H9 (cell line): ENCODE measurements at regions not wholly inside any gene's neighbourhood (a gene's known extent, or its start where the extent isn't known, plus 50 kb on each side); places are given as distances from the start of the nearest gene placed in this dataset.
A peak's percentile ranks its signal among the peaks of the same experiment; 100 is the strongest.

Source experiments
- DNase-seq: peaks from one replicate; pipeline ENCODE4 v3.0.0-alpha.2; 2017
- H2AFZ ChIP-seq: one replicate; pipeline ENCODE4 v1.6.1; 2013; ENCODE audit warnings: mild to moderate bottlenecking, low read length, control low read depth, moderate library complexity
- H2AK5ac ChIP-seq: 2 replicates; pipeline ENCODE4 v1.6.1; 2013; ENCODE audit warnings: low read length, control low read depth, mixed read lengths; ENCODE audit not compliant: insufficient read length
- H2BK120ac ChIP-seq: one replicate; pipeline ENCODE4 v1.6.1; 2013; ENCODE audit warnings: low read depth, mild to moderate bottlenecking, low read length, control low read depth, inconsistent platforms; ENCODE audit not compliant: poor library complexity, severe bottlenecking
- H2BK12ac ChIP-seq: 2 replicates; pipeline ENCODE4 v1.6.1; 2013; ENCODE audit warnings: low read length, control low read depth, mixed read lengths, low read depth; ENCODE audit not compliant: insufficient read length
- H2BK15ac ChIP-seq: 2 replicates; pipeline ENCODE4 v1.6.1; 2013; ENCODE audit warnings: low read depth, low read length, control low read depth
- H2BK20ac ChIP-seq: one replicate; pipeline ENCODE4 v1.6.1; 2013; ENCODE audit warnings: low read depth, mild to moderate bottlenecking, low read length, control low read depth, inconsistent platforms; ENCODE audit not compliant: poor library complexity, severe bottlenecking
- H2BK5ac ChIP-seq: 2 replicates; pipeline ENCODE4 v1.6.1; 2013; ENCODE audit warnings: low read length, control low read depth, mixed read lengths; ENCODE audit not compliant: insufficient read length
- H3K14ac ChIP-seq: 2 replicates; pipeline ENCODE4 v1.6.1; 2013; ENCODE audit warnings: low read length, control low read depth; ENCODE audit not compliant: insufficient read depth
- H3K18ac ChIP-seq: 2 replicates; pipeline ENCODE4 v1.6.1; 2013; ENCODE audit warnings: low read depth, mild to moderate bottlenecking, mixed read lengths, low read length, control low read depth; ENCODE audit not compliant: insufficient read length
- H3K23ac ChIP-seq: 2 replicates; pipeline ENCODE4 v1.6.1; 2013; ENCODE audit warnings: low read length, control low read depth, mixed read lengths, low read depth; ENCODE audit not compliant: insufficient read length
- H3K23me2 ChIP-seq: 2 replicates; pipeline ENCODE4 v1.6.1; 2013; ENCODE audit warnings: low read depth, mild to moderate bottlenecking, mixed read lengths, low read length, control low read depth; ENCODE audit not compliant: insufficient read length, poor library complexity, severe bottlenecking
- H3K27ac ChIP-seq: 2 replicates; pipeline ENCODE4 v1.5.1; 2013; ENCODE audit warnings: low read length, control low read depth, mixed read lengths, low read depth; ENCODE audit not compliant: insufficient read length
- H3K27me3 ChIP-seq: 2 replicates; pipeline ENCODE4 v1.6.1; 2013; ENCODE audit warnings: low read length, control low read depth, inconsistent platforms; ENCODE audit not compliant: insufficient read depth
- H3K4ac ChIP-seq: 2 replicates; pipeline ENCODE4 v1.6.1; 2013; ENCODE audit warnings: low read depth, mild to moderate bottlenecking, control low read depth, inconsistent platforms, low read length, moderate library complexity
- H3K4me1 ChIP-seq: 2 replicates; pipeline ENCODE4 v1.6.1; 2013; ENCODE audit warnings: low read length, control low read depth, inconsistent platforms; ENCODE audit not compliant: insufficient read depth
- H3K4me2 ChIP-seq: 2 replicates; pipeline ENCODE4 v1.6.1; 2013; ENCODE audit warnings: low read length, control low read depth, mixed read lengths; ENCODE audit not compliant: insufficient read length, insufficient read depth
- H3K56ac ChIP-seq: 2 replicates; pipeline ENCODE4 v1.6.1; 2013; ENCODE audit warnings: low read depth, mild to moderate bottlenecking, mixed read lengths, low read length, control low read depth; ENCODE audit not compliant: insufficient read length
- H3K79me1 ChIP-seq: 2 replicates; pipeline ENCODE4 v1.6.1; 2013; ENCODE audit warnings: low read depth, mild to moderate bottlenecking, moderate library complexity, low read length, control low read depth, inconsistent platforms; ENCODE audit not compliant: insufficient read depth, poor library complexity, severe bottlenecking
- H3K79me2 ChIP-seq: 2 replicates; pipeline ENCODE4 v1.6.1; 2013; ENCODE audit warnings: low read length, control low read depth, inconsistent platforms; ENCODE audit not compliant: insufficient read depth
- H3K9ac ChIP-seq: 2 replicates; pipeline ENCODE4 v1.6.1; 2013; ENCODE audit warnings: low read length, control low read depth, mixed read lengths; ENCODE audit not compliant: insufficient read length; ENCODE audit errors: extremely low read depth
- H3K9me3 ChIP-seq: one replicate; pipeline ENCODE4 v1.6.1; 2013; ENCODE audit warnings: low read depth, low read length, inconsistent platforms; ENCODE audit not compliant: control insufficient read depth
- H3T11ph ChIP-seq: one replicate; pipeline ENCODE4 v1.6.1; 2013; ENCODE audit warnings: mild to moderate bottlenecking, low read length, control low read depth, inconsistent platforms
- H4K20me1 ChIP-seq: one replicate; pipeline ENCODE4 v1.6.1; 2013; ENCODE audit not compliant: control insufficient read depth, insufficient read length, insufficient read depth
- H4K5ac ChIP-seq: 2 replicates; pipeline ENCODE4 v1.6.1; 2013; ENCODE audit warnings: low read depth, mild to moderate bottlenecking, mixed read lengths, low read length, control low read depth; ENCODE audit not compliant: insufficient read length
- H4K8ac ChIP-seq: replicated peaks from 2 replicates; pipeline ENCODE4 v1.6.1; 2013; ENCODE audit warnings: low read length, control low read depth, mixed read lengths, low read depth; ENCODE audit not compliant: insufficient read length
- H4K91ac ChIP-seq: 2 replicates; pipeline ENCODE4 v1.6.1; 2013; ENCODE audit warnings: low read depth, mild to moderate bottlenecking, moderate library complexity, mixed read lengths, low read length, control low read depth; ENCODE audit not compliant: insufficient read length
- H3K27ac Mint-ChIP-seq, 3 experiments: 2 replicates in 2 of 3; 3 replicates in 1 of 3; pipeline ENCODE4 v1.8.0; 2020 to 2021; ENCODE audit warnings: mixed read lengths in 3 of 3, mild to moderate bottlenecking in 1 of 3, moderate library complexity in 1 of 3
- H3K27me3 Mint-ChIP-seq: 2 replicates; pipeline ENCODE4 v1.8.0; 2021; ENCODE audit warnings: low read depth, mild to moderate bottlenecking, moderate library complexity, mixed read lengths
- H3K36me3 Mint-ChIP-seq, 3 experiments: 2 replicates in 2 of 3; 3 replicates in 1 of 3; pipeline ENCODE4 v1.8.0; 2020 to 2021; ENCODE audit warnings: low read depth in 3 of 3, mixed read lengths in 3 of 3; ENCODE audit not compliant: insufficient read depth in 1 of 3
- H3K4me1 Mint-ChIP-seq, 2 experiments: 2 replicates each; pipeline ENCODE4 v1.8.0; 2020; ENCODE audit warnings: mixed read lengths in 2 of 2
- H3K4me3 Mint-ChIP-seq, 2 experiments: 2 replicates in 1 of 2; 3 replicates in 1 of 2; pipeline ENCODE4 v1.8.0; 2020 to 2021; ENCODE audit warnings: mild to moderate bottlenecking in 2 of 2, mixed read lengths in 2 of 2, moderate library complexity in 1 of 2
- H3K9me3 Mint-ChIP-seq, 2 experiments: 2 replicates in 1 of 2; 3 replicates in 1 of 2; pipeline ENCODE4 v1.8.0; 2020; ENCODE audit warnings: mild to moderate bottlenecking in 2 of 2, mixed read lengths in 2 of 2, moderate library complexity in 1 of 2
- WGBS: extraction: QIAGEN DNeasy Blood & Tissue Kit; methylation state at CpG from one replicate; pipeline ENCODE4 v1.1.7; 2013; ENCODE audit warnings: missing lambda C conversion rate, low lambda C conversion rate, mixed read lengths; ENCODE audit not compliant: insufficient read length; ENCODE audit errors: extremely low coverage; 5-methylcytosine and 5-hydroxymethylcytosine counted together
- TF ChIP-seq, protein P1 (sequence below): fragments of 200-600 bp; sonication (generic); conservative IDR thresholded peaks from 3 replicates; pipeline ENCODE4 v1.8.0; 2021; ENCODE audit warnings: antibody characterized with exemption, mild to moderate bottlenecking

DNA sequence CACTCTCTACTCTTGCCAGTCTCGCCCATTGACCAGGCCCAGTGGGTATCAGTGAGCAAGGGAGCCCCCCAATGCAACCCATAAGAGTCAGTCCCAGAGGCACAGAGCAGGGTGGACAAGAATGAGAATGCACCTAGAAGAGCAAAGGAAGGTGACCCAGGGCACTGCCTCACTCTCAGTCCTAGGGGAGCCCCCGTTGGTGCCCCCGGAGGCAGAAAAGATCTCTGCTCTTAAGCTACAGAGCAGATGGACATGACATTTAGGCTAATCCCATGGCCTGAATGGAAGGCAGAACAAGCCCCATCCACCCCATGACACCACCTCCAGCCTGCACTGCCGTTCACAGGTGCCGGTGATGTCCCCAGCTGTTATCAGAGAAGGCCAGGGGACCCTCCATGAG lies 50.7 kb upstream of the PLEKHG1 start:
- Histone ChIP-seq H2BK120ac (no peak overlapping the region), H3K9ac (no peak overlapping the region), H4K8ac (no peak overlapping the region), H4K91ac (no peak overlapping the region), H3K14ac (no peak overlapping the region; the same call in 1 of the 2 replicates), H4K20me1 (no peaks in the 10 kb centered on the region), H3K79me2 (no peaks in the 10 kb centered on the region), H3K4me2 (no peak overlapping the region), H3K23ac (no peak overlapping the region), H2BK20ac (no peak overlapping the region), H3T11ph (no peak overlapping the region), H2BK15ac (no peak overlapping the region), H2BK5ac (no peak overlapping the region), H3K9me3 (no peaks in the 10 kb centered on the region), H2BK12ac (no peak overlapping the region), H3K27ac (no peak overlapping the region), H2AFZ (no peak overlapping the region), H3K4me1 (no peaks in the 10 kb centered on the region), H4K5ac (no peak overlapping the region), H3K4ac (no peak overlapping the region), H3K79me1 (no peaks in the 10 kb centered on the region), H3K18ac (no peak overlapping the region), H3K27me3 (no peaks in the 10 kb centered on the region), H2AK5ac (no peak overlapping the region), H3K23me2 (no peaks in the 10 kb centered on the region), H3K56ac (no peak overlapping the region)
- Mint-ChIP-seq H3K36me3 (no peaks in the 10 kb centered on the region; a peak in 1 of 7 replicates), H3K4me1 (peaks cover 4 to 5% of the 10 kb centered on the region in 2 experiments; a peak in 3 of 4 replicates), H3K27ac (no peak overlapping the region), H3K9me3 (peaks cover 0 to 2% of the 10 kb centered on the region in 2 experiments; a peak in 1 of 5 replicates), H3K4me3 (no peak overlapping the region), H3K27me3 (peaks cover 15% of the 10 kb centered on the region)
- TF ChIP-seq, protein P1, sequence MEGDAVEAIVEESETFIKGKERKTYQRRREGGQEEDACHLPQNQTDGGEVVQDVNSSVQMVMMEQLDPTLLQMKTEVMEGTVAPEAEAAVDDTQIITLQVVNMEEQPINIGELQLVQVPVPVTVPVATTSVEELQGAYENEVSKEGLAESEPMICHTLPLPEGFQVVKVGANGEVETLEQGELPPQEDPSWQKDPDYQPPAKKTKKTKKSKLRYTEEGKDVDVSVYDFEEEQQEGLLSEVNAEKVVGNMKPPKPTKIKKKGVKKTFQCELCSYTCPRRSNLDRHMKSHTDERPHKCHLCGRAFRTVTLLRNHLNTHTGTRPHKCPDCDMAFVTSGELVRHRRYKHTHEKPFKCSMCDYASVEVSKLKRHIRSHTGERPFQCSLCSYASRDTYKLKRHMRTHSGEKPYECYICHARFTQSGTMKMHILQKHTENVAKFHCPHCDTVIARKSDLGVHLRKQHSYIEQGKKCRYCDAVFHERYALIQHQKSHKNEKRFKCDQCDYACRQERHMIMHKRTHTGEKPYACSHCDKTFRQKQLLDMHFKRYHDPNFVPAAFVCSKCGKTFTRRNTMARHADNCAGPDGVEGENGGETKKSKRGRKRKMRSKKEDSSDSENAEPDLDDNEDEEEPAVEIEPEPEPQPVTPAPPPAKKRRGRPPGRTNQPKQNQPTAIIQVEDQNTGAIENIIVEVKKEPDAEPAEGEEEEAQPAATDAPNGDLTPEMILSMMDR, result peak; percentile 35; the same call in 2 of the 3 replicates
- DNase-seq, result no peak
- no CpG with 5 or more reads among the region's 5 CpGs for WGBS
